ENCODE measurements at regions not wholly inside any gene's neighbourhood (a gene's known extent, or its start where the extent isn't known, plus 50 kb on each side); places are given as distances from the start of the nearest gene placed in this dataset.

DNA sequence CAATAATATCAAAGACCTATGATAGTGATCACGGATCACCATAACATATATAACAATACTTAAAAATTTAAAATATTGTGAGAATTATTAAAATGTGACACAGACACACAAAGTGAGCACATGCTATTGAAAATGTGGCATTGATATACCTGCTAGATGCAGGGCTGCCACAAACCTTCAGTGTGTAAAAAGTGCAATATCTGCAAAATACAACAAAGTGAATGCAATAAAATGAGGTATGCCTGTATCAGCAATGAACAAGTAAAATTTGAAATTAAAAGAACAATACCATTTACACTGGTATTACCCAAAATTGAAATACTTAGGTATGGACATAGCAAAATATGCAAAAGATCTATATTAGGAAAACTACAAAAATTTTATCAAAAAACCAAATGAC is 1217.8 kb upstream of the PCDH20 start:
- DNase-seq = no peak

- DNase-seq = no peak
These were observed 1216.0 kb upstream of the PCDH20 start for GRCh38 chr13:62631619-62632018.

GRCh38 chr13:62631124-62631523 is 1215.5 kb upstream of the PCDH20 start:
- DNase-seq = no peak

- no peak for DNase-seq
These were observed 1214.0 kb upstream of the PCDH20 start for GRCh38 chr13:62629618-62630017.

GRCh38 chr13:62627226-62627625 is 1211.6 kb upstream of the PCDH20 start:
- no peak for DNase-seq

DNA sequence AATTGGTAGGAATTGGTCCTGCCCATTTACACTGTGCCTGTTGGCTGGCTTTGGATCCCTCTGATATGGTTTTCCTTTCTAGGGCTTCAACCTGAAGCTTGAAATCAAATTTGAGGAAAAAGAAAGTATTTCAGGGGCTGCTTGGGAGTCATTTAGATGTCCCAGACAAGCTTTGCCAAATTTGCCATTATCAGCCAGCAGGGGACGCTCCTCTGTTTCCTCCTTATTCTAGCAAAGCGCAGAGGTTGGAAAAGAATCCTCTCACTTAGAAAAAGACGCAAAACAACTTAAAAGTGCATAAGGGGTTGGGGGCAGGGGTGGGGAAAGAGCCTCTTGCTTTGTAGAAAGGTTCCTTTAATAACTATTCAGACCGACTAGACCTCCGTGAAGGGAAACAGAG is 1211.1 kb upstream of the PCDH20 start:
- no peak for DNase-seq

GRCh38 chr13:62625214-62625881 is 1209.7 kb upstream of the PCDH20 start:
- DNase-seq = no peak

DNA sequence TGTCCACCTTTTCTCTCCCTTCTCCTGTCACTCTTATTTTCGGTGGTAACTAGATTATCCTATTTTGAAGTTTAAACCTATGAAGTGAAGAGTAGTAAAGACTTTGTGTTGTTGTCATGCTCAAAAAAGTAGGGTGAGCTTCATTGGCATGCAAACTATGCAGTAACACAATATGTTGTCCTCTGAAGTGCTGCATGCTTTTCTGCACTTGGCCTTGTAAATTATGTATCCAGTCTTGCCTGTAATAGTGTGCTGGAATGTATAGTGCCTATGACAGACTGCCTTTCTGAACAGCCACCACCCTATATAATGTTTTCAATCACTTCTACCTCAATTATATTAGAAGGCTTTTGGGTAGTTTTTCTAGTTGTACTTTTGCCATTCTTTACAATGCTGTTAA is 1198.2 kb upstream of the PCDH20 start:
- no peak for DNase-seq

- no peak for DNase-seq
These were observed 1195.7 kb upstream of the PCDH20 start for GRCh38 chr13:62611343-62611742.

- DNase-seq = no peak
These were observed 1183.1 kb upstream of the PCDH20 start for GRCh38 chr13:62598708-62599107.

DNA sequence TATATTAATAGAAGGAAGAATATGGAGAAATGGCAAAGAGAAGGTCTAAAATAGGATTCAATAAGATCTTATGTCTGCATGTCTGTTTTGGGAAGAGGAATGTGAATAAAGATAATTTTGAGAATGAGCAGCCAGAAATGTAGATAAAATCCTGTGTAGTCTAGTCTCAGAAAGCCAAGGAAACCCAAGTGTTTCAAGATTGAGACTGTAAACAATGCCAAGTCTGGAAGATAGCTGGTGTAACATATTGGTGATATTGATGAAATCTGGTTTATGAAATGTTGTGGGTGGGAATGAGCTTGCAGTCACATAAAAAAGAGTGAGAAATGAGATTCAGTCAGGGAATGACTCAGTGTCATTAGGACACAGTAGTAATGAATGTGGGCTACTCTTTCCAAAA is 1180.3 kb upstream of the PCDH20 start:
- DNase-seq = no peak

DNA sequence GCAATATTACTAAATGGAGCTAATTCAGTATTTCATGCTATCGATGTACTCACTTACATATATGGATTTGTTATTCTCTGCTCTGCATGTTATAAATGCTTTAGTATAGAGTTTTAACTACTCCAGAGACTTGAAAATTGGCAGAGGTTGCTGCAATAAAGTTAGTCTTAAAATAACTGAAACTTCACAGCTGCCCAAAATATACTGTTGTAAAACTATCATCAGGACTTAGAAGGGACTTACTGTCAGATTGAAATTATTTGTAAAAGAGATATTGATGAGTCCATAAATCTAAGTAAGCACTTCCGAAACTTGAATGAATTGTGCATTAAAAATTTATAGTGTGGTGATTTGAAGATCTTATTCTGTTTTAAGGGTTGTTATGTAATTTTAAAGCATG is 1178.2 kb upstream of the PCDH20 start:
- DNase-seq = no peak

DNA sequence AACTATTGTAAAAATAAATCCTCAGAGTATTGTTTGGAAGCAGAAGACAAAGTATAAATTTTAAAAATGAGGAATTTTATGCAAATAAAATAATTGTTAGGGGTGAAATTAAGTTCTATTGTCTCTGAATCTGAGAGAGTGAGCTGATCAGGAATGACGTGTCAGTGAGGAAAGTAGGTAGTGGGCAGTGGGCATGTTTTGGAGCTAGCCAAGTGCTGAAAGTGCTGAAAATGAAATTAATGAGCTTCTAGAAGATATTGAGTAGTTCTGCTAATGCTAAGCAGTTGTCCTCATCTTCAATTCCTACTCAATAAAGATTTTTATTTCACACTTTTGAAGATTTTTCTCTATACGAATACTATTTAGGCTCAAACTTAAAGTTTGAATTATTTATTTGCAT is 1167.8 kb upstream of the PCDH20 start:
- no peak for DNase-seq

DNA sequence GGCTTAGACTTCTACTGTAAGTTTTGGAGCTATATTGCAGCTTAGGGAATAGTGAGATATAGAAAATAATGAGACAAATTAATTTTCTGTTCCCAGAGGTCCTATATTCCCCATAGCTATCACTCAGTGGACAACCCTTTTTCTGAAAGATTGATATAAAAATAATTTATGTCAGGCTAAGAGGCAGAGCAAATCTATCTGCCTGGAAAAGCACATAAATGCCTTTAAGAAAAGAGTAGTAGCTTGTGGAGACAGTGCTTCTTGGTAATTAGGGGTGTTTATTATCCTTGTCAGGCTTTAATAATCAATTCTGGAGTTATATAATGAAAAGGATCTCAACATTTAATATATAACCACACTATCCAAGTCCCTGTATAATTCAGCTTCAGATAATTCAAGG is 1162.8 kb upstream of the PCDH20 start:
- no peak for DNase-seq

DNA sequence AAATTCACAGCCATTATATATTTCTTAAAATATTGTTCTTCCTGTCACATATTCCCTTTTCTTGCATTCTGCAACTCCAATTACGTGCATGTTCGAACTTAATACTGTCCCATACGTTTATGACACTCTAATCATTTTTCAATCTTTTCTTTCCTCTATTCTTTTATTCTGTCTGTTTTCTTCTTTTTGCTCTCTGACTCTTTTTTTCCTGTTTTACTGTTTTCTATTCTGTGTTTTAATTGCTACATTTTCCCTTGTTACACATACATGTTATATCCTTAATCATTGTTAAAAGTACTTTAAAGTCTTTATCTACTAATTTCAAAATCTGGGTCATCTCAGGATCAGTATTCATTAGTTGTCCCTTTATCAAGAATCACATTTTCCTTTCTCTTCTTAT is 1149.1 kb upstream of the PCDH20 start:
- DNase-seq = no peak

GRCh38 chr13:62563251-62563650 is 1147.6 kb upstream of the PCDH20 start:
- no peak for DNase-seq

GRCh38 chr13:62556978-62557377 is 1141.3 kb upstream of the PCDH20 start:
- DNase-seq = no peak

DNA sequence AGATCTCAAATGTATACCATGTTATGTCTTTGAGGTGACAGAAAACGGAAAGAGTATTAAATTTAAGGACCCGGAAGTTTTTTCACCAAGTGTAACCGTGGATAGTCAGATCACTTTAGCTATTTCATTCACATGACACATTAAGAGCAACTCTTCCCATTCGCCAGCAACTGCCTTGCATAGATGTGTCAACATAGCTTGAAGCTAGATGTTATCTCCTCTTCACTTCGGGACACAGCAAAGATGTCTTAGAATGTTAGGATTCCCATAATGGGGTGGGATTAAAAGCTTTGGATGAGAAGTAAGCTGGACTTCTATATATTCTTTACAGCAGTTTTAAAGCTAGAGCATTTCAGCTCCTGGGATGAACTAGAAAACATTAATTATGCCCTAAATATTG is 1135.9 kb upstream of the PCDH20 start:
- DNase-seq = no peak

- DNase-seq = no peak
These were observed 1129.3 kb upstream of the PCDH20 start for GRCh38 chr13:62544928-62545327.

- no peak for DNase-seq
These were observed 1121.9 kb upstream of the PCDH20 start for GRCh38 chr13:62537593-62537992.

DNA sequence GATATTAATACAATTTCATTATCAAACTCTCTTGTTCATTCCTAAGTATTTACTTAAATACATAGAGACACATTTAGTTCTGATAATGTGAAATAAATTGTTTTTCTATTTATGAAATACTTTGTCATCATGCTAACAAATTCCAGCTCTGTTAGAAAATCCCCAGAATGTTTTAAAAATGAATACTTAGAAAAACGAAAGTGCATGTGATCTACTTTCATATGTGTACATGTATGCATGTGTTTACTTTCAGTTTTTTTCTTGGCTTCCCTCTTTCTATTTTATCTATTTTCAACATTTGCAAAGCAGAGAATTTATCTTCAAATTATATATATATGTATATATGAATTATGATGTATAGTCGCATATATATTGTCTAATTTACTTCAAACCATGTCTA is 1110.0 kb upstream of the PCDH20 start:
- DNase-seq = no peak

DNA sequence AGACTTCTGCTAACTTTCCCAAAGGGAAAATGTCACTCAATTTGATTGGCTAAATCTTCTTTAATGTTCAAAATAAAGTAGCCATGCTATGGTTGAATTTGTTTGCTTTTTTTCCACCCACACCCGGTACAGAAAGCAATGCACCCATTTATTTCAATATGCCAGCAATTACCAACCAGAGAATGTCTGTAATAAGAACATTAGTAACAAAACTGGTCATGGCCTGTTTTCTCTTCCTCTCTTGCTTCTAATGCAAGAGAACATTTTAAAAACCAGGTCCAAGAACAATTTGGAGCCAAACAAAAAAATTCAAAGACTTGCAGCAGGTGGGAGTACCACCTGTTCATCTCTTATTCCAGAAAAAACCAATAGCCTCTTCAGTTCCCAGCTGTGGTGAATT is 1108.8 kb upstream of the PCDH20 start:
- no peak for DNase-seq

DNA sequence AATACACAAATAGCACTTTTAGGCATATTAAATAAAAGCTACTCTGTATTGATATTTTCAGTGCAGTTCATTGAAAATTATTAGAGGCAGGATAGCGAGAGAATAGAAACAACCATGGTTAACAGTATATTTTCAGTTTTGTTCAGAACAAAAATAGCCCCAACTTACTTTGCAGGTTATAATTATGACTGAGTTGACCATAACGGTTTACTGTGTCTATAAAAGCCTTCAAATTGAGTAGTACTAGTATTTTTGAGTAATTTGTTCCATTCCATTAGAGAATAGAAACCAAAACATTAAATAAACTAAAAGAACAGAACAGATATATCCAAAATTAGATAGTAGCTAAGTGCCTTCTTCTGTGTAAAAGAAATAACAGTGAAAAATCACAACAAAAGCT is 1108.4 kb upstream of the PCDH20 start:
- no peak for DNase-seq

- no peak for DNase-seq
These were observed 1096.8 kb upstream of the PCDH20 start for GRCh38 chr13:62512194-62513141.

All from 8988T (cell line).